IMR-90 (cell line): ENCODE measurements at regions not wholly inside any gene's neighbourhood (a gene's known extent, or its start where the extent isn't known, plus 50 kb on each side); places are given as distances from the start of the nearest gene placed in this dataset.

ENCODE experiments used
- ATAC-seq: fragments of 200-7000 bp; cut with Tn5 transposase; 2 replicates; pipeline ENCODE4 v1.9.1; 2020; ENCODE audit warnings: low read depth, mild to moderate bottlenecking, moderate library complexity
- BruUV-seq: library from RNA; stranded (reverse); fragments of 400-500 nt; replicated peaks from 2 replicates; lab custom pipeline; 2021; lab: Mats Ljungman, UMichigan
- CTCF ChIA-PET: fragments of 300-600 bp; formaldehyde crosslinking; extraction: SDS; loops from one replicate; lab custom pipeline; 2021; ENCODE audit warnings: antibody characterized with exemption; lab: Yijun Ruan, JAX
- POLR2A ChIA-PET: fragments of 300-600 bp; sonication (Branson Sonifier 250); formaldehyde crosslinking; loops from one replicate; lab custom pipeline; 2022; ENCODE audit warnings: antibody characterized with exemption; ENCODE audit not compliant: unreplicated experiment; lab: Charles Lee
- DNase-seq: peaks from one replicate; pipeline ENCODE4 v3.0.0; 2013
- H2AFZ ChIP-seq: replicated peaks from 2 replicates; pipeline ENCODE3; 2013; ENCODE audit warnings: low read length, mild to moderate bottlenecking; ENCODE audit not compliant: poor library complexity
- H2AK5ac ChIP-seq: 2 replicates; pipeline ENCODE4 v1.6.1; 2013; ENCODE audit warnings: low read depth, low read length, inconsistent platforms
- H2AK9ac ChIP-seq: replicated peaks from 2 replicates; pipeline ENCODE3; 2013; ENCODE audit warnings: mild to moderate bottlenecking, low read depth, low read length, moderate library complexity; ENCODE audit not compliant: poor library complexity
- H2BK120ac ChIP-seq: 2 replicates; pipeline ENCODE4 v1.6.1; 2013; ENCODE audit warnings: low read depth, low read length, inconsistent platforms
- H2BK15ac ChIP-seq: 3 replicates; pipeline ENCODE4 v1.6.1; 2013; ENCODE audit warnings: low read depth, low read length, inconsistent platforms
- H2BK20ac ChIP-seq: 2 replicates; pipeline ENCODE4 v1.6.1; 2013; ENCODE audit warnings: low read depth, mild to moderate bottlenecking, inconsistent platforms, low read length, moderate library complexity
- H2BK5ac ChIP-seq: 2 replicates; pipeline ENCODE4 v1.6.1; 2013; ENCODE audit warnings: mild to moderate bottlenecking, low read depth, low read length, inconsistent platforms; ENCODE audit not compliant: poor library complexity, severe bottlenecking
- H3K14ac ChIP-seq: replicated peaks from 2 replicates; pipeline ENCODE4 v1.6.1; 2013; ENCODE audit warnings: low read depth, low read length, inconsistent platforms
- H3K18ac ChIP-seq: 2 replicates; pipeline ENCODE4 v1.6.1; 2013; ENCODE audit warnings: low read depth, low read length, control low read depth
- H3K23ac ChIP-seq: 2 replicates; pipeline ENCODE4 v1.6.1; 2013; ENCODE audit warnings: low read depth, low read length, inconsistent platforms
- H3K27ac ChIP-seq: 2 replicates; pipeline ENCODE4 v1.5.1; 2013; ENCODE audit warnings: mild to moderate bottlenecking, control low read depth, low read length; ENCODE audit not compliant: insufficient read depth
- H3K27me3 ChIP-seq: 2 replicates; pipeline ENCODE4 v1.6.1; 2013; ENCODE audit warnings: low read length; ENCODE audit not compliant: control insufficient read depth, insufficient read depth
- H3K36me3 ChIP-seq: 2 replicates; pipeline ENCODE4 v1.6.1; 2013; ENCODE audit warnings: low read length, mixed read lengths; ENCODE audit not compliant: control insufficient read depth, insufficient read depth
- H3K4ac ChIP-seq: 2 replicates; pipeline ENCODE4 v1.6.1; 2013; ENCODE audit warnings: low read depth, low read length, inconsistent platforms
- H3K4me1 ChIP-seq: 2 replicates; pipeline ENCODE4 v1.6.1; 2013; ENCODE audit warnings: low read length, mixed read lengths; ENCODE audit not compliant: control insufficient read depth, insufficient read depth
- H3K4me2 ChIP-seq: 2 replicates; pipeline ENCODE4 v1.6.1; 2013; ENCODE audit warnings: low read depth, mild to moderate bottlenecking, control low read depth, low read length, moderate library complexity
- H3K4me3 ChIP-seq: 2 replicates; pipeline ENCODE4 v1.5.1; 2013; ENCODE audit warnings: low read depth, mild to moderate bottlenecking, control low read depth, low read length, moderate library complexity; ENCODE audit not compliant: insufficient read depth
- H3K56ac ChIP-seq: 2 replicates; pipeline ENCODE4 v1.6.1; 2013; ENCODE audit warnings: low read length, inconsistent platforms; ENCODE audit not compliant: insufficient read depth; ENCODE audit errors: extremely low read depth
- H3K79me1 ChIP-seq, 2 experiments: 2 replicates each; pipeline ENCODE4 v1.6.1; 2013; ENCODE audit warnings: low read length in 2 of 2, inconsistent platforms in 1 of 2, low read depth in 1 of 2
- H3K9ac ChIP-seq: 2 replicates; pipeline ENCODE4 v1.6.1; 2013; ENCODE audit warnings: low read depth, low read length, control low read depth
- H3K9me1 ChIP-seq: 2 replicates; pipeline ENCODE4 v1.6.1; 2013; ENCODE audit warnings: low read length, inconsistent platforms; ENCODE audit not compliant: insufficient read depth
- H3K9me3 ChIP-seq: 2 replicates; pipeline ENCODE4 v1.6.1; 2013; ENCODE audit warnings: low read length; ENCODE audit not compliant: control insufficient read depth, insufficient read depth
- H4K20me1 ChIP-seq: 2 replicates; pipeline ENCODE4 v1.6.1; 2013; ENCODE audit warnings: low read length, inconsistent platforms; ENCODE audit not compliant: insufficient read depth
- H4K5ac ChIP-seq: 2 replicates; pipeline ENCODE4 v1.6.1; 2013; ENCODE audit warnings: mild to moderate bottlenecking, low read depth, low read length, control low read depth
- H4K8ac ChIP-seq, 2 experiments: 2 replicates each; pipeline ENCODE4 v1.6.1; 2013; ENCODE audit warnings: low read depth in 2 of 2, low read length in 2 of 2, control low read depth in 1 of 2, inconsistent platforms in 1 of 2
- H4K91ac ChIP-seq: 2 replicates; pipeline ENCODE4 v1.6.1; 2013; ENCODE audit warnings: low read depth, low read length, inconsistent platforms; ENCODE audit not compliant: insufficient read depth
- BHLHE40 ChIP-seq: fragments of 150-350 bp; IDR thresholded peaks from 2 replicates; pipeline ENCODE4 v1.6.1; 2016; ENCODE audit warnings: mild to moderate bottlenecking, low read depth, low read length
- CEBPB ChIP-seq: IDR thresholded peaks from 2 replicates; pipeline ENCODE4 v1.6.1; 2012; ENCODE audit warnings: low read depth, low read length, improper control_type of control experiment
- CHD1 ChIP-seq: IDR thresholded peaks from 2 replicates; pipeline ENCODE4 v1.6.1; 2012; ENCODE audit warnings: low read depth, low read length, improper control_type of control experiment
- CTCF ChIP-seq: conservative IDR thresholded peaks from 2 replicates; pipeline ENCODE4 v1.5.1; 2012; ENCODE audit warnings: mild to moderate bottlenecking, low read depth, low read length, improper control_type of control experiment
- ELK1 ChIP-seq: fragments of 150-350 bp; IDR thresholded peaks from 2 replicates; pipeline ENCODE4 v1.6.1; 2016; ENCODE audit warnings: low read depth, mild to moderate bottlenecking, low read length, moderate library complexity, borderline replicate concordance
- FOS ChIP-seq: fragments of 150-350 bp; IDR thresholded peaks from 2 replicates; pipeline ENCODE4 v1.6.1; 2016; ENCODE audit warnings: low read depth, low read length
- MAFK ChIP-seq: IDR thresholded peaks from 2 replicates; pipeline ENCODE4 v1.6.1; 2012; ENCODE audit warnings: low read depth, low read length, improper control_type of control experiment
- MAZ ChIP-seq: IDR thresholded peaks from 2 replicates; pipeline ENCODE4 v1.6.1; 2012; ENCODE audit warnings: low read depth, mild to moderate bottlenecking, low read length, improper control_type of control experiment, moderate library complexity, borderline replicate concordance
- MXI1 ChIP-seq: IDR thresholded peaks from 2 replicates; pipeline ENCODE4 v1.6.1; 2012; ENCODE audit warnings: low read depth, mild to moderate bottlenecking, low read length, moderate library complexity, borderline replicate concordance
- NFE2L2 ChIP-seq: fragments of 150-350 bp; IDR thresholded peaks from 2 replicates; pipeline ENCODE4 v1.6.1; 2016; ENCODE audit warnings: low read depth, mild to moderate bottlenecking, low read length
- POLR2A ChIP-seq: IDR thresholded peaks from 2 replicates; pipeline ENCODE4 v1.6.1; 2012; ENCODE audit warnings: mild to moderate bottlenecking, low read depth, low read length
- RAD21 ChIP-seq: IDR thresholded peaks from 2 replicates; pipeline ENCODE4 v1.6.1; 2012; ENCODE audit warnings: low read length, improper control_type of control experiment
- RCOR1 ChIP-seq: IDR thresholded peaks from 2 replicates; pipeline ENCODE4 v1.6.1; 2012; ENCODE audit warnings: mild to moderate bottlenecking, low read length, improper control_type of control experiment; ENCODE audit not compliant: insufficient replicate concordance
- RFX5 ChIP-seq: IDR thresholded peaks from 2 replicates; pipeline ENCODE4 v1.8.0; 2012; ENCODE audit warnings: low read depth, mild to moderate bottlenecking, low read length, moderate library complexity
- SMC3 ChIP-seq: fragments of 150-350 bp; IDR thresholded peaks from 2 replicates; pipeline ENCODE4 v1.6.1; 2016; ENCODE audit warnings: low read depth, mild to moderate bottlenecking, antibody characterized with exemption, low read length, moderate library complexity
- USF2 ChIP-seq: fragments of 150-350 bp; IDR thresholded peaks from 2 replicates; pipeline ENCODE4 v1.6.1; 2017; ENCODE audit warnings: mild to moderate bottlenecking, antibody characterized with exemption, low read length, low read depth
- WGBS, 2 experiments: methylation state at CpG; one replicate each; pipeline versions ENCODE4 v1.1.5 to v1.1.7; 2013; ENCODE audit warnings: missing lambda C conversion rate in 2 of 2; ENCODE audit not compliant: insufficient read length in 1 of 2; ENCODE audit errors: extremely low coverage in 2 of 2; 5-methylcytosine and 5-hydroxymethylcytosine counted together
- dilution Hi-C: fragments of 300-500 bp; cut with HindIII; formaldehyde crosslinking; loops from one replicate; pipeline ENCODE4 v1.14.3; 2018; ENCODE audit warnings: low sequenced_read_pairs; ENCODE audit not compliant: unreplicated experiment
- in situ Hi-C: fragments of 300-500 bp; cut with MboI; formaldehyde crosslinking; loops from 3 replicates; pipeline ENCODE4 v1.14.3; 2019; ENCODE audit warnings: low sequenced_read_pairs, inconsistent platforms, mixed read lengths
- intact Hi-C: fragments of 100-400 bp; cut with micrococcal nuclease; formaldehyde crosslinking; loops from 2 replicates; pipeline ENCODE4 v1.10.0; 2022

- no CpG with 5 or more reads among the region's 4 CpGs for WGBS, 2 experiments
- intact Hi-C loops: loop anchor here (5.0 kb wide), 1 partner anchor 139 kb away; no protein-coding TSS in a partner anchor
These were observed 347.6 kb upstream of the RUNX1 start for GRCh38 chr21:35396655-35397054.

More at GRCh38 chr21:35396655-35397054, 347.6 kb upstream of the RUNX1 start:
- Histone ChIP-seq H3K9me3 (no peaks in the 10 kb centered on the region), H2AK5ac (no peak overlapping the region), H3K27ac (no peak overlapping the region), H3K27me3 (no peaks in the 10 kb centered on the region), H3K36me3 (no peaks in the 10 kb centered on the region), H2AK9ac (no peak overlapping the region), H3K79me1 (no peaks in the 10 kb centered on the region), H4K20me1 (no peaks in the 10 kb centered on the region), H2AFZ (no peak overlapping the region), H4K8ac (no peak overlapping the region), H2BK20ac (no peak overlapping the region), H4K91ac (no peak overlapping the region), H3K4me3 (no peak overlapping the region), H2BK5ac (no peak overlapping the region), H2BK120ac (no peak overlapping the region), H3K4me2 (no peak overlapping the region), H3K56ac (no peak overlapping the region), H3K9me1 (peaks cover 5% of the 10 kb centered on the region; the same call in 1 of the 2 replicates), H3K9ac (no peak overlapping the region), H3K23ac (no peak overlapping the region), H3K18ac (no peak overlapping the region), H2BK15ac (no peak overlapping the region), H3K4me1 (peaks cover 8% of the 10 kb centered on the region), H3K4ac (no peak overlapping the region), H4K5ac (no peak overlapping the region), H3K14ac (no peak overlapping the region)
- ATAC-seq: no peak
- dilution Hi-C loops: no loop called here
- BruUV-seq: no TSS peak
- in situ Hi-C loops: no loop called here
- TF ChIP-seq USF2 (no peak), NFE2L2 (no peak), CEBPB (no peak), MAZ (no peak), SMC3 (no peak), FOS (no peak), RAD21 (no peak), RFX5 (no peak), ELK1 (no peak), RCOR1 (no peak), MXI1 (no peak), POLR2A (no peak), CTCF (no peak), BHLHE40 (no peak), CHD1 (no peak), MAFK (no peak)
- POLR2A ChIA-PET: no interaction called here
- no peak for DNase-seq
- CTCF ChIA-PET: no interaction called here
